K562 (cell line): ENCODE measurements at regions not wholly inside any gene's neighbourhood (a gene's known extent, or its start where the extent isn't known, plus 50 kb on each side); places are given as distances from the start of the nearest gene placed in this dataset.

Experiments used
- ATAC-seq: fragments of 200-7000 bp; cut with Tn5 transposase; 3 replicates; pipeline ENCODE4 v1.9.1; 2020; ENCODE audit warnings: moderate library complexity
- BruUV-seq: library from RNA; stranded (reverse); fragments of 400-500 nt; replicated peaks from 2 replicates; lab custom pipeline; 2021; lab: Mats Ljungman, UMichigan
- CTCF ChIA-PET: fragments of 300-600 bp; formaldehyde crosslinking; extraction: SDS; loops from one replicate; lab custom pipeline; 2021; ENCODE audit warnings: low intra/inter-chr PET ratio; lab: Yijun Ruan, JAX
- POLR2A ChIA-PET: fragments of 300-600, 350-650 bp; sonication (Branson Sonifier 250); formaldehyde crosslinking; extraction: SDS; loops from one replicate; lab custom pipeline; 2021; ENCODE audit warnings: antibody characterized with exemption, inconsistent platforms; lab: Yijun Ruan, JAX
- DNase-seq, 4 experiments: peaks; one replicate each; pipeline versions ENCODE4 v3.0.0 to v3.0.0-alpha.2; 2011 to 2018; ENCODE audit warnings: low spot score in 3 of 4, mixed read lengths in 3 of 4; ENCODE audit errors: extremely low read depth in 1 of 4
- FAIRE-seq: peaks from 2 replicates; lab custom pipeline; 2011; peaks lifted over from hg19 to GRCh38; lab: Jason Lieb, UNC
- H2AFZ ChIP-seq: 2 replicates; pipeline ENCODE4 v1.6.0; 2011; ENCODE audit warnings: low read depth, low read length, control low read depth, inconsistent platforms
- H3K27ac ChIP-seq: fragments of 200-600 bp; 3 replicates; pipeline ENCODE4 v1.8.0; 2011; ENCODE audit warnings: low read depth, mild to moderate bottlenecking, control low read depth, inconsistent platforms, low read length, moderate library complexity, mixed read lengths; ENCODE audit errors: extremely low read depth
- H3K27me3 ChIP-seq, 2 experiments: fragments of 300-600 bp in 1 of 2; 2 replicates in 1 of 2; 3 replicates in 1 of 2; pipeline versions ENCODE4 v1.6.0 to v1.8.0; 2011; ENCODE audit warnings: inconsistent platforms in 2 of 2, low read length in 2 of 2, mild to moderate bottlenecking in 1 of 2, mixed read lengths in 1 of 2, moderate library complexity in 1 of 2; ENCODE audit not compliant: control insufficient read depth in 2 of 2, insufficient read depth in 2 of 2
- H3K36me3 ChIP-seq: fragments of 300-600 bp; 3 replicates; pipeline ENCODE4 v1.8.0; 2011; ENCODE audit warnings: mild to moderate bottlenecking, low read length, inconsistent platforms; ENCODE audit not compliant: control insufficient read depth, insufficient read depth
- H3K4me1 ChIP-seq, 2 experiments: fragments of 200-600 bp in 1 of 2; replicated peaks in 1 of 2; 2 replicates in 1 of 2; 3 replicates in 1 of 2; pipeline versions ENCODE4 v1.5.1 to v1.8.0; 2011; ENCODE audit warnings: inconsistent platforms in 2 of 2, low read length in 2 of 2, mild to moderate bottlenecking in 1 of 2, mixed read lengths in 1 of 2, moderate library complexity in 1 of 2; ENCODE audit not compliant: control insufficient read depth in 2 of 2, insufficient read depth in 2 of 2
- H3K4me2 ChIP-seq: 2 replicates; pipeline ENCODE4 v1.6.1; 2011; ENCODE audit warnings: low read length, control low read depth, inconsistent platforms, mixed read lengths; ENCODE audit not compliant: insufficient read depth
- H3K4me3 ChIP-seq: fragments of 200-600 bp; sonication (generic), shearing (Covaris generic); 2 replicates; pipeline ENCODE4 v1.5.1; 2016; ENCODE audit warnings: control low read depth, inconsistent platforms
- H3K79me2 ChIP-seq: fragments of 200-600 bp; 3 replicates; pipeline ENCODE4 v1.8.0; 2011; ENCODE audit warnings: low read length, inconsistent platforms; ENCODE audit not compliant: control insufficient read depth, insufficient read depth
- H3K9ac ChIP-seq, 2 experiments: 2 replicates each; pipeline versions ENCODE4 v1.6.0 to v1.6.1; 2011; ENCODE audit warnings: low read depth in 2 of 2, low read length in 2 of 2, control low read depth in 1 of 2, inconsistent platforms in 1 of 2, mild to moderate bottlenecking in 1 of 2, mixed read lengths in 1 of 2; ENCODE audit not compliant: insufficient read depth in 1 of 2
- H3K9me1 ChIP-seq: one replicate; pipeline ENCODE4 v1.6.0; 2011; ENCODE audit warnings: inconsistent platforms, mild to moderate bottlenecking, low read length, moderate library complexity; ENCODE audit not compliant: control insufficient read depth, insufficient read depth
- H3K9me3 ChIP-seq: replicated peaks from 2 replicates; pipeline ENCODE4 v1.5.1; 2011; ENCODE audit warnings: low read depth, low read length, inconsistent platforms; ENCODE audit not compliant: control insufficient read depth, insufficient read depth
- H4K20me1 ChIP-seq: replicated peaks from 2 replicates; pipeline ENCODE4 v1.6.1; 2011; ENCODE audit warnings: low read length, inconsistent platforms, mixed read lengths; ENCODE audit not compliant: control insufficient read depth, insufficient read depth
- BRCA1 ChIP-seq, 2 experiments: fragments of 450-650 bp in 1 of 2; sonication (generic) in 1 of 2; formaldehyde crosslinking in 1 of 2; IDR thresholded peaks; 2 replicates each; pipeline versions ENCODE4 v1.5.0 to v1.6.1; 2017 to 2020; ENCODE audit warnings: mild to moderate bottlenecking in 1 of 2, missing genetic modification reagents in 1 of 2
- MCM7 ChIP-seq, 2 experiments: fragments of 450-650 bp; IDR thresholded peaks; 2 replicates each; pipeline ENCODE4 v1.6.1; 2016 to 2018
- RBBP5 ChIP-seq: fragments of 200-600 bp; sonication (generic); IDR thresholded peaks from 2 replicates; pipeline ENCODE4 v1.6.1; 2012; ENCODE audit warnings: borderline replicate concordance, mild to moderate bottlenecking, low read length, control low read depth, inconsistent platforms; ENCODE audit not compliant: insufficient read depth, poor library complexity, severe bottlenecking
- XRCC5 ChIP-seq: fragments of 200-400 bp; formaldehyde crosslinking; IDR thresholded peaks from 2 replicates; pipeline ENCODE4 v1.6.1; 2017; ENCODE audit warnings: low read depth, mild to moderate bottlenecking, low read length
- ZNF143 ChIP-seq: sonication (generic); formaldehyde crosslinking; IDR thresholded peaks from 2 replicates; pipeline ENCODE4 v1.9.0; 2022; ENCODE audit warnings: mild to moderate bottlenecking, missing genetic modification reagents
- ZNF175 ChIP-seq: fragments of 200-800 bp; sonication (Bioruptor generic); IDR thresholded peaks from 2 replicates; pipeline ENCODE4 v1.6.1; 2016; ENCODE audit warnings: low read depth, mild to moderate bottlenecking, missing genetic modification characterization, missing compliant biosample characterization
- ZNF551 ChIP-seq: fragments of 250-450 bp; sonication (Bioruptor Pico); IDR thresholded peaks from 2 replicates; pipeline ENCODE4 v1.5.0; 2021; ENCODE audit warnings: mild to moderate bottlenecking, moderate library complexity
- ZNF589 ChIP-seq: fragments of 200-800 bp; sonication (Bioruptor generic); IDR thresholded peaks from 2 replicates; pipeline ENCODE4 v1.6.1; 2016; ENCODE audit warnings: low read depth, missing genetic modification characterization, missing compliant biosample characterization
- in situ Hi-C: fragments of 300-500 bp; cut with MboI; formaldehyde crosslinking; loops from 4 replicates; pipeline ENCODE4 v1.15.0; 2018; ENCODE audit warnings: inconsistent platforms, mixed read lengths
- intact Hi-C: fragments of 100-400 bp; cut with micrococcal nuclease; formaldehyde crosslinking; loops from 2 replicates; pipeline ENCODE4 v1.14.2; 2022
- TF ChIP-seq, protein P1 (sequence below): sonication (generic); formaldehyde crosslinking; IDR thresholded peaks from 2 replicates; pipeline ENCODE4 v1.8.1; 2023; ENCODE audit warnings: missing genetic modification reagents, mild to moderate bottlenecking, borderline replicate concordance
- TF ChIP-seq, protein P2 (sequence below): fragments of 250-450 bp; sonication (Bioruptor Pico); IDR thresholded peaks from 2 replicates; pipeline ENCODE4 v1.5.0; 2021
- TF ChIP-seq, protein P3 (sequence below): fragments of 450-650 bp; IDR thresholded peaks from 2 replicates; pipeline ENCODE4 v1.6.1; 2018; ENCODE audit not compliant: partially characterized antibody

DNA sequence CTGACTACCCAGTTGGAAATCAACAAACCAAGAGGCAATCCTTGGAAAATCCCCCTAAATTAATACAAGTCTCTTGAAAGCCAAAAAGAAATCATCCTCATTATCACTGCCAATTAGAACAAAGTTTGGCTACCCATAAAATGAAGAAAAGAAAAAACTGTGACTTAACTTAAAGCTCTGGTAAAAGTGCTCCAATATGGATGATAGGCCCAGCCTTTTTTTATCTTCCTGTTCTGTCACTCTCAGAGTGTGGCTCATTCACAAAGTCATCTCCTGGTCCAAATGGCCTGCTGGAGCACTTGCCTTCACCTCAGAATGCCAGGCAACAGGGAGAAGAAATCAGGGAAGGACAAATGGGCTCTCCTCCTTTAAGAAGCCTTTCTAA, 155.1 kb upstream of the GHITM start:
- Histone ChIP-seq H3K9me1 (no peaks in the 10 kb centered on the region), H3K27me3 (no peaks in the 10 kb centered on the region), H3K9ac (no peak overlapping the region), H3K4me3 (no peak overlapping the region), H3K9me3 (no peaks in the 10 kb centered on the region), H3K79me2 (no peaks in the 10 kb centered on the region), H3K4me2 (no peak overlapping the region), H3K36me3 (no peaks in the 10 kb centered on the region), H2AFZ (peak overlapping the region; percentile 52), H3K4me1 (peaks cover 0 to 18% of the 10 kb centered on the region in 2 experiments; a peak in 4 of 5 replicates), H4K20me1 (no peaks in the 10 kb centered on the region), H3K27ac (peak overlapping the region; percentile 20; the same call in 1 of the 3 replicates)
- FAIRE-seq (no peak), DNase-seq (no peak), ATAC-seq (no peak)
- POLR2A ChIA-PET, result no interaction called here
- BruUV-seq, result no TSS peak
- CTCF ChIA-PET, result no interaction called here
- intact Hi-C loops (no loop called here), in situ Hi-C loops (no loop called here)
- TF ChIP-seq XRCC5, result no peak
- TF ChIP-seq, protein P1, sequence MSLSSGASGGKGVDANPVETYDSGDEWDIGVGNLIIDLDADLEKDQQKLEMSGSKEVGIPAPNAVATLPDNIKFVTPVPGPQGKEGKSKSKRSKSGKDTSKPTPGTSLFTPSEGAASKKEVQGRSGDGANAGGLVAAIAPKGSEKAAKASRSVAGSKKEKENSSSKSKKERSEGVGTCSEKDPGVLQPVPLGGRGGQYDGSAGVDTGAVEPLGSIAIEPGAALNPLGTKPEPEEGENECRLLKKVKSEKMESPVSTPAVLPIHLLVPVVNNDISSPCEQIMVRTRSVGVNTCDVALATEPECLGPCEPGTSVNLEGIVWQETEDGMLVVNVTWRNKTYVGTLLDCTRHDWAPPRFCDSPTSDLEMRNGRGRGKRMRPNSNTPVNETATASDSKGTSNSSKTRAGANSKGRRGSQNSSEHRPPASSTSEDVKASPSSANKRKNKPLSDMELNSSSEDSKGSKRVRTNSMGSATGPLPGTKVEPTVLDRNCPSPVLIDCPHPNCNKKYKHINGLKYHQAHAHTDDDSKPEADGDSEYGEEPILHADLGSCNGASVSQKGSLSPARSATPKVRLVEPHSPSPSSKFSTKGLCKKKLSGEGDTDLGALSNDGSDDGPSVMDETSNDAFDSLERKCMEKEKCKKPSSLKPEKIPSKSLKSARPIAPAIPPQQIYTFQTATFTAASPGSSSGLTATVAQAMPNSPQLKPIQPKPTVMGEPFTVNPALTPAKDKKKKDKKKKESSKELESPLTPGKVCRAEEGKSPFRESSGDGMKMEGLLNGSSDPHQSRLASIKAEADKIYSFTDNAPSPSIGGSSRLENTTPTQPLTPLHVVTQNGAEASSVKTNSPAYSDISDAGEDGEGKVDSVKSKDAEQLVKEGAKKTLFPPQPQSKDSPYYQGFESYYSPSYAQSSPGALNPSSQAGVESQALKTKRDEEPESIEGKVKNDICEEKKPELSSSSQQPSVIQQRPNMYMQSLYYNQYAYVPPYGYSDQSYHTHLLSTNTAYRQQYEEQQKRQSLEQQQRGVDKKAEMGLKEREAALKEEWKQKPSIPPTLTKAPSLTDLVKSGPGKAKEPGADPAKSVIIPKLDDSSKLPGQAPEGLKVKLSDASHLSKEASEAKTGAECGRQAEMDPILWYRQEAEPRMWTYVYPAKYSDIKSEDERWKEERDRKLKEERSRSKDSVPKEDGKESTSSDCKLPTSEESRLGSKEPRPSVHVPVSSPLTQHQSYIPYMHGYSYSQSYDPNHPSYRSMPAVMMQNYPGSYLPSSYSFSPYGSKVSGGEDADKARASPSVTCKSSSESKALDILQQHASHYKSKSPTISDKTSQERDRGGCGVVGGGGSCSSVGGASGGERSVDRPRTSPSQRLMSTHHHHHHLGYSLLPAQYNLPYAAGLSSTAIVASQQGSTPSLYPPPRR (CRISPR knock-in tag), result no peak
- no peak for TF ChIP-seq ZNF551 (CRISPR knock-in tag)
- peak; percentile 55; the same call in 1 of the 2 replicates for TF ChIP-seq ZNF175 (CRISPR knock-in tag)
- TF ChIP-seq, protein P2, sequence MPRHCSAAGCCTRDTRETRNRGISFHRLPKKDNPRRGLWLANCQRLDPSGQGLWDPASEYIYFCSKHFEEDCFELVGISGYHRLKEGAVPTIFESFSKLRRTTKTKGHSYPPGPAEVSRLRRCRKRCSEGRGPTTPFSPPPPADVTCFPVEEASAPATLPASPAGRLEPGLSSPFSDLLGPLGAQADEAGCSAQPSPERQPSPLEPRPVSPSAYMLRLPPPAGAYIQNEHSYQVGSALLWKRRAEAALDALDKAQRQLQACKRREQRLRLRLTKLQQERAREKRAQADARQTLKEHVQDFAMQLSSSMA, result no peak
- TF ChIP-seq RBBP5, result no peak
- TF ChIP-seq, protein P3, sequence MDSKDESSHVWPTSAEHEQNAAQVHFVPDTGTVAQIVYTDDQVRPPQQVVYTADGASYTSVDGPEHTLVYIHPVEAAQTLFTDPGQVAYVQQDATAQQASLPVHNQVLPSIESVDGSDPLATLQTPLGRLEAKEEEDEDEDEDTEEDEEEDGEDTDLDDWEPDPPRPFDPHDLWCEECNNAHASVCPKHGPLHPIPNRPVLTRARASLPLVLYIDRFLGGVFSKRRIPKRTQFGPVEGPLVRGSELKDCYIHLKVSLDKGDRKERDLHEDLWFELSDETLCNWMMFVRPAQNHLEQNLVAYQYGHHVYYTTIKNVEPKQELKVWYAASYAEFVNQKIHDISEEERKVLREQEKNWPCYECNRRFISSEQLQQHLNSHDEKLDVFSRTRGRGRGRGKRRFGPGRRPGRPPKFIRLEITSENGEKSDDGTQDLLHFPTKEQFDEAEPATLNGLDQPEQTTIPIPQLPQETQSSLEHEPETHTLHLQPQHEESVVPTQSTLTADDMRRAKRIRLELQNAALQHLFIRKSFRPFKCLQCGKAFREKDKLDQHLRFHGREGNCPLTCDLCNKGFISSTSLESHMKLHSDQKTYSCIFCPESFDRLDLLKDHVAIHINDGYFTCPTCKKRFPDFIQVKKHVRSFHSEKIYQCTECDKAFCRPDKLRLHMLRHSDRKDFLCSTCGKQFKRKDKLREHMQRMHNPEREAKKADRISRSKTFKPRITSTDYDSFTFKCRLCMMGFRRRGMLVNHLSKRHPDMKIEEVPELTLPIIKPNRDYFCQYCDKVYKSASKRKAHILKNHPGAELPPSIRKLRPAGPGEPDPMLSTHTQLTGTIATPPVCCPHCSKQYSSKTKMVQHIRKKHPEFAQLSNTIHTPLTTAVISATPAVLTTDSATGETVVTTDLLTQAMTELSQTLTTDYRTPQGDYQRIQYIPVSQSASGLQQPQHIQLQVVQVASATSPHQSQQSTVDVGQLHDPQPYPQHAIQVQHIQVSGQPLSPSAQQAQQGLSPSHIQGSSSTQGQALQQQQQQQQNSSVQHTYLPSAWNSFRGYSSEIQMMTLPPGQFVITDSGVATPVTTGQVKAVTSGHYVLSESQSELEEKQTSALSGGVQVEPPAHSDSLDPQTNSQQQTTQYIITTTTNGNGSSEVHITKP, result no peak
- no peak for TF ChIP-seq ZNF143 (CRISPR knock-in tag)
- 0 out of 2 replicates have a peak, but pooled peaks have one; percentile 25 for TF ChIP-seq ZNF589
- TF ChIP-seq BRCA1 (IDR thresholded peaks at IDR 0.05), result no peak
- no peak for TF ChIP-seq BRCA1 (CRISPR knock-in tag; IDR thresholded peaks at IDR 0.05)
- no peak for TF ChIP-seq MCM7 (IDR thresholded peaks at IDR 0.05)
